Skeletal muscle cell (primary cell): ENCODE measurements at regions not wholly inside any gene's neighbourhood (a gene's known extent, or its start where the extent isn't known, plus 50 kb on each side); places are given as distances from the start of the nearest gene placed in this dataset.
A peak's percentile ranks its signal among the peaks of the same experiment; 100 is the strongest.

Source experiments
- DNase-seq: peaks from one replicate; pipeline ENCODE4 v3.0.0-alpha.2; 2010; ENCODE audit warnings: low read depth
- H3K4me3 ChIP-seq: 2 replicates; pipeline ENCODE4 v1.5.1; 2011; ENCODE audit warnings: low read depth, mild to moderate bottlenecking, control low read depth, low read length, moderate library complexity

DNA sequence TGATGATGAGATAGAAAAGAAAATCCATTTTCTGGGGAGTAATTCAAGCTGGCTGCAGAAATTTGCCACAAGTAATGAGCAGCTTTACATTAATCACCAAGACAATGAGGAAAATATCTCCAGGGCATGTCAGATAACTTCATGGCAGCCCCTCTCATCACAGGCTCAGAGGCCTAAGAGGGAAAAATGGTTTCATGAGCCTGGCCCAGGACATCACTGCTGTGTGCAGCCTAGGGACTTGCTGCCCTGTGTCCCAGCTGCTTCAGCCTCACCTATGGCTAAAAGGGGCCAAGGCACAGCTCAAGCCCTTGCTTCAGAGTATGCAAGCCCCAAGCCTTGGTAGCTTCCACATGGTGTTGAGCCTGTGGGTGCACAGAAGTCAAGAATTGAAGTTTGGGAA is 161.7 kb downstream of the OPA1 start:
- H3K4me3 ChIP-seq, result no peak overlapping the region
- no peak for DNase-seq

- no peak for DNase-seq
- no peak overlapping the region for H3K4me3 ChIP-seq
Measured at GRCh38 chr3:193756536-193756935, 163.5 kb downstream of the OPA1 start.

- H3K4me3 ChIP-seq, result no peak overlapping the region
- DNase-seq, result no peak
Measured at GRCh38 chr3:193757457-193757856, 164.4 kb downstream of the OPA1 start.

DNA sequence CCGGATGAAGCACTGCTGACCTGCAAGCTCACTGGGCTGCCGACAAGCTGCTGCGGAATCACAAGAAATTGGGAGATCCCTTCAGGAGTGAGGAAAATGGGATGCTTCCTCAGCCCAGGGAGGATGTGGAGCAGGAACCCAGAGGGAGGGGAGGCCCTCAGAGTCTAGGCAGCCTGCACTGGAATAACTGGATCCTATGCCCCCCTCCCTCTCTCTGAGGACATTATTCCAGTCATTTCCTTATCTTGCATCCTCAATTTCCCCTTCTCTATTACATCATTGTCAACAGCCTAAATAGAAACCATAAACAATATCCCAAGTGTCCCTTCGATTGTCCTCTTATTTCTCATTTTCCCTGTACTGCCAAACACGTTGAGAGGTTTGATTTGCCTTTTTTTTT is 169.0 kb downstream of the OPA1 start:
- H3K4me3 ChIP-seq, result no peak overlapping the region
- DNase-seq, result no peak

DNA sequence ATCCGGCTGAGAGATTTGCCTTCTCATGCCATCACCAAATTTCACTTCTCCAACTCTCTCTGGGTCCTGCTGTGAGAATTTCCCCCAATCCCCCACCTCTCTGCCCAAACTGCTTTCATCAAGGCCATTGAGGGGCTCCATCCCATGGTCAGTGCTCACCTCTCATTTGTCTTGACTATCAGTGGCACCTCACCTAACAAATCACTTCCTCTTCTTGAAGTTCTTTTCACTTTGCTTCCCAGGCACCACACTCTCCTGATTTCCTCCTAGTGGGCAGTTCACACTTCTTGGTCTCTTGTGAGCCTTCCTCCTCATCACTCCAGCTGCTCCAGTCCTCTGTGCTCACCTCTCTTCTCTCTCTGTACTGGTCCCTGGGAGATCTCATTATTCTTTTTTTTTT is 169.6 kb downstream of the OPA1 start:
- DNase-seq, result no peak

GRCh38 chr3:193764959-193765358 is 172.0 kb downstream of the OPA1 start:
- H3K4me3 ChIP-seq, result no peak overlapping the region
- DNase-seq, result no peak

More for the DNA sequence above, 169.6 kb downstream of the OPA1 start:
- no peak overlapping the region for H3K4me3 ChIP-seq

DNA sequence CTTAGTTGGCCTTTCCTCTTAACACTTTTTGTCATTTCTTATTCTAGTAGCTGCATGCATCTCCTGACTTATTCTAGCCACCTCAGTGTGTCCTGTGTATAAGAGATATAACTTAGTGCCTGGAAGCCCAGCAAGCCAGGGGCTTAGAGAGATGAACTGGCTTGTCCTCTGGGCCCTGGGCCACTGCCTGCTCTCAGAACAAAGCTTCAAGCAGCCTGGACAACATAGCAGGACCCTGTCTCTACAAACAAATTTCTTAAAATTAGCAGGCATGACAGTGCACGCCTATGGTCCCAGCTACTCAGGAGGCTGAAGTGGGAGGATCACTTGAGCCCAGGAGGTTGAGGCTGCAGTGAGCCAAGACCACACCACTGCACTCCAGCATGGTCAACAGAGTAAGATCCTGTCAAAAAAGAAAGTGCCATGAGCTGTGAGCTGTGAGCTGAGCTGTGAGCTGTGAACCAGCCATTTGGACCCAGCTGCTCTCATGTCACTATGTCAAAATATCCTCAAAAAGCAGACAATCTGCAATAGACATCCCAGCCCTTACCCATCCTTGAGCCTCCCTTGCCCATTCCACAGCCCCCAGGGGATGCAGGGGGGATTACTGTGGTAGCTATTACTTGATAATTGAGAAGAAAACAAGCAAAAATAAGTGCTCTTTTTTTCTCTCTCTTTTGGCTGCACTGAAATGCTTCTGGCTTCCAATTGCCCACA is 174.5 kb downstream of the OPA1 start:
- H3K4me3 ChIP-seq, result no peak overlapping the region
- no peak for DNase-seq

DNA sequence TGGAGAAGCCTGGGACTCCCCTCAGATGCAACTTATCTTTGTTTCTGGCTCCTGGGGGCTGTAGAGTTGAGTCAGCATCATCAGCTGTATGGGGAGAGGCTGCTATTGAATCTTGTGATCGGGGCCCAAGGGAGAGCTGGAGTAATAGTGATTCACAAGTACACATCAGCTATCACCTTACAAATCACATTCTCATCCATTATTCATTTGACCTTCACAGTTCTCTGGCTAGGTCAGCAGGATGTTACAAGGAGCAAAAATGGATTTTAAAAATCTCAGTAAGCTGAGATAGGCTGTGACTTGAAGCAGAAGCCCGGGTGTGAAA is 175.0 kb downstream of the OPA1 start:
- H3K4me3 ChIP-seq, result no peak overlapping the region
- peak; percentile 58 for DNase-seq

- DNase-seq, result no peak
- H3K4me3 ChIP-seq, result no peak overlapping the region
Measured at GRCh38 chr3:193769437-193769836, 176.4 kb downstream of the OPA1 start.

DNA sequence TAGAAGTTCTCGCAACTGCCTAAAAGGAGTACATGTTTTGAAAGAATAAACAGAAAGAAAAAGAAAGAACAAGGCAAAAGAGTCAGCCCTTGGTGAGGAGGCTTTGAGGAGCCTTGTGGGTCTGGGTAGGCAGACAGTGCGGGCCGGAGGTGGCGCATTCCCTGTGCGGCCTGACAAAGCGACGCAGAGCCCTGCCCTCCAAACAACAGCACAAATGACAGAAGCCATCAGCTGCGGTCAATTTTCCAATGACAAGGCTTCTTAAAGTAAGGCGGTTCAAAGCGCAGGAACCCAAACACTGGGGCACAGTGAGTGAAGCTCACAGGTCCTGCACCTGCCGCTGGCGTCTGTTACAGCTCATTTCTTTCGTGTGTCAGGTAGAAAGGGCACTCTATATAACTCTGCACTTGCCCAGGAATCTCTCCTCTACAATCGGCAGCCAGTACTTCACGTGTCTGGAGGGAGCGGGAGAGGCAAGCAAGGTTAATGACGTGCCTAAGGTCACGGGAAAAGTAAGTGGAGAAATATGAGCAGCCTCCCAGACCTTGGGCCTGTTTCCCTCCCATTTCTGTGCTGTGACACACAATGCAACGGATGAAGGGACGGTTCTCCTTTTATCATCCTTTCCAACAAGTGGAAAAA is 178.1 kb downstream of the OPA1 start:
- DNase-seq, result no peak
- H3K4me3 ChIP-seq, result no peak overlapping the region

GRCh38 chr3:193771653-193772421 is 178.8 kb downstream of the OPA1 start:
- no peak for DNase-seq
- H3K4me3 ChIP-seq, result no peak overlapping the region

- H3K4me3 ChIP-seq, result no peak overlapping the region
- no peak for DNase-seq
Measured at GRCh38 chr3:193772422-193772763, 179.4 kb downstream of the OPA1 start.

DNA sequence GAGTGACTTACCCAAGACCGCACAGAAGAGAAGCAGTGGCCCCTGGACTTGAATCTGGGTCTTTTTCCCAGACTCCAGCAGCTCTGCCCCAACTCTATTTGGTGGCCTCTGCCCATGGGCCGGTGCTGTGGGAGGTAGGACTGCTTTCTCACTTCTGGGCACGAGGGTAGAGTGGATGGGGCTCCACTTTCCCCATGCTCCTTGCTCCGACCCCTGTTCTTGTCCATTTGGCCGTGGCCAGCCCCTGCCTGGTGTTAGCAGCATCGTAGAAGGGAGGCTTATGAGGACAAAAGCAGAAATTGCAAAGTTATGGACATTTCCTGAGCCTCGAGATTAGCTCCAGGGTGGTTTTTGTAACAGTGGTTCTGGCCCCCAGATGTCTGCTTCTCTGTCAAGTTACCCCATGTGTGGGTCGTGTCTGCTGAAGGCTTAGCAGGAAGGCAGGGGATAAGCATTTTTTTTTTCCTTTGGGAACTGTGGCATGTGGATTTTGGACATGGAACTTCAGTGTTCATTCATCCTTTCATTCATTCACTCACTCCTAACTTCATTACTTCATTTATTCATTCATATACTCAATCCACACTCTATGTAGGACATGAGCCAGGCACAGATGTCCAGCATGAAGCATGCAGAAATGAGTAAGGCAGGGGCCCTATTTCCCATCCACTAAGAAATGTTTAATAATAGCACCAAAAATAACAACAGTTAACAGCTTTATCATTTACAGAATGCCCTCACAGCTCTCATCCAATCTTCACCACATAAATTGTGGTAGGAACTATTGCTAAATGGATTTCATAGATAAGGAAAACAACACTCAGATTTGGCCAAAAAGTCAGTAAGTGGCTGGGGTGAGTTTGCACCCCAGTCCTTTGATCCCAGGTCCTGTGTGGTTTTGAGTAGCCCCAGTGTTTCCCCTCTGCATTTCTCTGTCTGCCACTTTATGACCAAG is 180.5 kb downstream of the OPA1 start:
- DNase-seq, result no peak
- H3K4me3 ChIP-seq, result no peak overlapping the region

GRCh38 chr3:193774272-193774915 is 181.4 kb downstream of the OPA1 start:
- H3K4me3 ChIP-seq, result no peak overlapping the region
- DNase-seq, result no peak

DNA sequence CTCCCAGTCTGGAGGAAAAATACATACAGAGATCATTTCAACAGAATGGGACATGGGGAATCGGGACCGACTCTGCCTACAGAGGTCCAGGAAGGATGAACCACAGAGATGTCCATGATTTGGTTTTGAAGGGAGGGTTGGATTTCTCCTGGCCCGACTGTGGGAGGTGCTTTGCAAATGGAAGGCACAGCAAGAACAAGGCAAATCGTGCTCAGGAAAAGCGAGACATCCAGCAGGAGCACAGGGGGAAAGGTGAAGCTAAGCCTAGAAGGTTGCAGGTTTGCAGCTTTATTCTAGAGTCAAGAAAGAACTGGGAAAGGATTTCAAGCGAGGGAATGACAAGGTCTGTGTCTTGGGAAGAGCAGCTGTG is 181.9 kb downstream of the OPA1 start:
- DNase-seq, result no peak
- H3K4me3 ChIP-seq, result no peak overlapping the region

- no peak overlapping the region for H3K4me3 ChIP-seq
- no peak for DNase-seq
Measured at GRCh38 chr3:193775421-193776077, 182.5 kb downstream of the OPA1 start.

DNA sequence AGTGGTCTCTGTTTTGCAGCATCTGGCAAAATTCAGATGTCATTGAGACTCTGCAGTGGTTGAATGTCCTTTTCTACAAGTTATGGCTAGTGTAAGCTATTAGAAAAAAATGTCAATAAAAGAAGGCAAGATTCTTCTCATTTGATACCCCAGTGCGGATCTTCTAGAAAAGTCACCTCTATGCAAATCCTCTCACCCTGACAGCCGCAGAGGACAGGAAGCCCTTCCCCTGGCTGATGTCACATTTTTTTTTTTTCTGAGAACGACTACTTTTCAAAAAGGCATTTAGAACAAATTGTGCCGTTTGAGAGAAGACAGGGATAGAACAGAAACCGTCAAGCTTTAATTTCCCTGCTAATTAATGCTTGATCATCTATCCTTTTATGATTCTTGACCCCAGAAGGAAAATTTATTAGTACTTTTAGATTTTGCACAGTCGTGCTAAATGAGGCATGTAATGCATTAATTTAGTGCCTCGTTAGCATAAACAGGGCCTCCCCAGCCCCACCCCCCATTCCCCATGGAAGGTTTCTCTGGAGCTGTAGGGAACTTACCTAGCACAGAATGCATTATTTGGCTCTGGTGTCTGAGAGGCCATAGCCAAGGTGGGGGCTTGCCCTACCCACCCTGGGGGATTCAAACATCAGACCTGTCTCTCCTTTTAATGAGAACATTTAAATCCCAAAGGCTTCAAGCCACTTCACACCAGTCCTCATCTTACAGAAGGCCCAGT is 183.8 kb downstream of the OPA1 start:
- no peak for DNase-seq
- H3K4me3 ChIP-seq, result no peak overlapping the region

DNA sequence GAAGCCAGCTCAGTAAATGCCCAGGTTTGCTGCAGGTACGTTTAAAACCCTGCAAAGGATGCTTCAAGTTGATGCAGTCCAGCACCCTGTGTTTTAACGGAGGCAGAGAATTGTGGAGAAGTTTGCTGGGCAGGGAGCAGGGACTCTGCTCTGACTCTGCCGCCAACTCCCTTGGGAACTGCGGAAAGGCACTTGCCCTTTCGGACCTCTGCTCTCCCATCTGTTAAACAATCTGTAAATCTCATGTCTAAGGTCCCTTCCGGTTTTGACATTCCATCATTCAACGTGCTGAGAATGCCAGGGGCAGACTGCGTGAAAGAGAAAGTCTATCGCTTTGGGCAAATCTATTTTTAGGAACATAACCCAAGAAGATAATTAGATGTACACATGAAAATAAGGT is 184.5 kb downstream of the OPA1 start:
- no peak overlapping the region for H3K4me3 ChIP-seq

More for the DNA sequence above, 184.5 kb downstream of the OPA1 start:
- DNase-seq, result no peak
